ENCODE measurements at regions not wholly inside any gene's neighbourhood (a gene's known extent, or its start where the extent isn't known, plus 50 kb on each side); places are given as distances from the start of the nearest gene placed in this dataset.

DNA sequence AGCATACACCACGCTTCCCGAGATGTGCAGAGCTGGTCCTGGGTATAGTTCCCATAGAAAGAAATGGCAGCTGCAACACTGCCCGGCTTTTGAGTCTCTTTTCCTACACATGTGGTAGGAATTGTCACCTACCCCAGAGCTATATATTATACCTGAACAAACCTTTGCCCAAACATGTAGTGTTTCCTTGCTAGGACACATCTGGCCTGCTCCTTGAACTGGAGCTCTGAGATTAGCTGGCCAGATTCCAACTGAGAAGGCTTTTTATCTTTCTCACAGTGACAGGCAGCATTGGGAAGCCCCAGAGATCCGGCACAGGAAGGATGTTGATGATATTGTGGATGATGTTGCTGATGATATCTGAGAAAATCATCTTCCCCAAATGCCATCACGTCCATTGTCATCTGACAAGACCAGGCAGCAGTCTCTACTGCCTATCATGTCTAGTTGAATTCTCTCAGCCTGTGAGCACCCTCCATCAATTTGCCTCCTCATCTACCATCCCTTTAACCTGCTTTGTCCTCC lies 115.0 kb upstream of the SMYD2 start:
- TF ChIP-seq CTCF (IDR thresholded peaks at IDR 0.05; ENCODE audit: low read depth, low read length, missing control alignments): no peak
- H3K27ac ChIP-seq: no peak overlapping the region
- no peaks in the 10 kb centered on the region for H3K27me3 ChIP-seq (replicated peaks)
- in situ Hi-C loops (cut with HindIII; ENCODE audit: low pct_ligation_motif_present, low sequenced_read_pairs): no loop called here
- no peak for DNase-seq
- H3K4me3 ChIP-seq (ENCODE audit: low read depth, low read length): no peak overlapping the region
- H3K36me3 ChIP-seq (replicated peaks): no peaks in the 10 kb centered on the region

GRCh38 chr1:214174508-214175199 lies 106.3 kb upstream of the SMYD2 start:
- in situ Hi-C loops (cut with HindIII; ENCODE audit: low pct_ligation_motif_present, low sequenced_read_pairs): no loop called here
- no peaks in the 10 kb centered on the region for H3K36me3 ChIP-seq (replicated peaks)
- H3K4me3 ChIP-seq (ENCODE audit: low read depth, low read length): no peak overlapping the region
- H3K27ac ChIP-seq: no peak overlapping the region
- no peak for DNase-seq
- no peaks in the 10 kb centered on the region for H3K27me3 ChIP-seq (replicated peaks)
- TF ChIP-seq CTCF (IDR thresholded peaks at IDR 0.05; ENCODE audit: low read depth, low read length, missing control alignments): no peak

DNA sequence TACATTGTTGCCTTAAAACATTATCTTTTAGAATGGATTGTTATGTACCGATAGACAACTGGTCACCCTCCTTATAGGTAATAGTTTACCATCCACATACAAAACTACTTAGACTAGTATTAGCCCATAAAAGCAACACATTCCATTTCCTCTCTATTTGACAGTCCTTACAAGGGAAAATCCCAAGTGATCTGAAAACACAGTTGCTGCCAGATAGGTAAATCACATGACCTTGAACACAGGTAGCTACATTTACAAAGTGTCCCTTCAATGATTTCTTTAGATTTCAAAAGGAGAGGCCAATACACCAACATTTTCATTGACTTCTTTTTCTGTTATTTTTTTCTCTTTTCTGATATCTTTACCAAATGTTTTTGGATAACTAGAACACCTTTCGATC lies 102.9 kb upstream of the SMYD2 start:
- H3K27ac ChIP-seq: no peak overlapping the region
- no peak for DNase-seq
- in situ Hi-C loops (cut with HindIII; ENCODE audit: low pct_ligation_motif_present, low sequenced_read_pairs): no loop called here
- TF ChIP-seq CTCF (IDR thresholded peaks at IDR 0.05; ENCODE audit: low read depth, low read length, missing control alignments): no peak
- H3K27me3 ChIP-seq (replicated peaks): no peaks in the 10 kb centered on the region
- H3K4me3 ChIP-seq (ENCODE audit: low read depth, low read length): no peak overlapping the region
- no peaks in the 10 kb centered on the region for H3K36me3 ChIP-seq (replicated peaks)

GRCh38 chr1:214184992-214185391 lies 96.0 kb upstream of the SMYD2 start:
- TF ChIP-seq CTCF (IDR thresholded peaks at IDR 0.05; ENCODE audit: low read depth, low read length, missing control alignments): no peak
- Histone ChIP-seq H3K36me3 (replicated peaks) (no peaks in the 10 kb centered on the region), H3K27ac (no peak overlapping the region), H3K27me3 (replicated peaks) (peaks cover 43% of the 10 kb centered on the region), H3K4me3 (ENCODE audit: low read depth, low read length) (no peak overlapping the region)
- in situ Hi-C loops (cut with HindIII; ENCODE audit: low pct_ligation_motif_present, low sequenced_read_pairs): no loop called here
- DNase-seq: no peak

DNA sequence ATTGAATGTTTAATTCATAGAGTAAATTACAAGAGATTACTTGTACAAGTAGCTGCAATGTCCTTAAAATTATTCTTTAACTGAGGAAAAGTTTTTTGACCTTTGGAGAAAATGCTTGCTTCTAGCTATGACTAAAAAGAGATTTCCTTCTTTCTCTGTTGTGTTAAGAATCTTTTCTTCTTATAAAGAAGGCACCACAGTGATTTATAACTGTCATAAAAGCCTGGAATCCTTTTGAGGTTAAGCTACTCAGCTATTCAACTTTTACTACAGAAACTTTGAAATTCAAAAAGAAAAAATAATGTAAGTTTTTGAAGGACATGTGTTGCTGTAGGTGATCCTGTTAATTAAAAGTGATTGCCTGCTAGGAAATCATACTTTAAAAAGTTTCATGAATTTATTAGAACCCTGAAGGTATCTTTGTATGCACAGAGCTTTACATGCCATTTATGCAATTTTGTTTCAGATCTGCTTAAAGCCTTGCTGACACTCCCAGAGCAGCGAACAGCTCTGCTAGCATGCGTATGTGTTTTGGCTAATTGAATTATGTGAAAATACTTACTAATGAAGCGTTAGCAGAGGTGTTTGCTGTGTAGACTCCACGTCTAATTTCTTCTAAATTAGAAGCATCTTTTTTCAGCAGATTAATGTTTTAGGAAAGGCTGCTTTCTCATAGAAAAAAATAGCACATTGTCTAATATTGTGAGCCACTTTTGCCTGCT lies 94.7 kb upstream of the SMYD2 start:
- H3K36me3 ChIP-seq (replicated peaks): no peaks in the 10 kb centered on the region
- no peak for TF ChIP-seq CTCF (IDR thresholded peaks at IDR 0.05; ENCODE audit: low read depth, low read length, missing control alignments)
- DNase-seq: no peak
- no peak overlapping the region for H3K4me3 ChIP-seq (ENCODE audit: low read depth, low read length)
- peaks cover 43% of the 10 kb centered on the region for H3K27me3 ChIP-seq (replicated peaks)
- in situ Hi-C loops (cut with HindIII; ENCODE audit: low pct_ligation_motif_present, low sequenced_read_pairs): no loop called here
- no peak overlapping the region for H3K27ac ChIP-seq

Measured in brain microvascular endothelial cell (primary cell).